Heart right ventricle (tissue), 16 donors: ENCODE measurements at regions not wholly inside any gene's neighbourhood (a gene's known extent, or its start where the extent isn't known, plus 50 kb on each side); places are given as distances from the start of the nearest gene placed in this dataset.

Experiments
- ATAC-seq, 8 donors: fragments of 200-7000 bp; cut with Tn5 transposase; one replicate each; pipeline ENCODE4 v1.9.1; 2020; ENCODE audit warnings: mild to moderate bottlenecking in 8 of 8, moderate library complexity in 8 of 8, moderate number of reproducible peaks in 1 of 8
- DNase-seq, 2 donors: peaks; one replicate each; pipeline ENCODE4 v3.0.0-alpha.2; 2020
- H3K27ac ChIP-seq, 10 donors: fragments of 200-600 bp; sonication (generic) in 2 of 10; one replicate each; pipeline versions ENCODE4 v1.5.0 to v1.8.0; 2020 to 2022; ENCODE audit warnings: mild to moderate bottlenecking in 3 of 10
- H3K27me3 ChIP-seq, 7 donors: fragments of 200-600 bp; one replicate each; pipeline ENCODE4 v1.8.0; 2021 to 2022; ENCODE audit warnings: mild to moderate bottlenecking in 2 of 7
- H3K36me3 ChIP-seq, 9 donors: fragments of 200-600 bp; sonication (generic) in 1 of 9; one replicate each; pipeline versions ENCODE4 v1.5.0 to v1.8.0; 2020 to 2022; ENCODE audit warnings: mild to moderate bottlenecking in 2 of 9
- H3K4me1 ChIP-seq, 9 donors: fragments of 200-600 bp; sonication (generic) in 1 of 9; one replicate each; pipeline versions ENCODE4 v1.5.0 to v1.8.0; 2020 to 2022; ENCODE audit warnings: mild to moderate bottlenecking in 4 of 9
- H3K4me3 ChIP-seq, 10 donors: fragments of 200-600 bp; sonication (generic) in 2 of 10; one replicate each; pipeline versions ENCODE4 v1.5.0 to v1.8.0; 2020 to 2022; ENCODE audit warnings: mild to moderate bottlenecking in 7 of 10, moderate library complexity in 2 of 10
- H3K9me3 ChIP-seq, 11 donors: fragments of 200-600 bp in 10 of 11; sonication (generic) in 2 of 11; one replicate each; pipeline versions ENCODE4 v1.5.0 to v1.8.0; 2013 to 2022; ENCODE audit warnings: mild to moderate bottlenecking in 2 of 11, control low read depth in 1 of 11, moderate library complexity in 1 of 11
- CTCF ChIP-seq, 9 donors: fragments of 200-600 bp; sonication (generic) in 2 of 9; IDR thresholded peaks; one replicate each; pipeline versions ENCODE4 v1.5.0 to v1.8.0; 2021 to 2022; ENCODE audit warnings: antibody characterized with exemption in 9 of 9, mild to moderate bottlenecking in 5 of 9, moderate library complexity in 1 of 9
- WGBS, 2 donors: extraction: QIAGEN DNeasy Blood & Tissue Kit; methylation state at CpG; one replicate each; pipeline ENCODE4 v1.1.7; 2013; ENCODE audit warnings: inconsistent platforms in 1 of 2; 5-methylcytosine and 5-hydroxymethylcytosine counted together
- intact Hi-C, 10 donors: fragments of 100-400 bp; cut with DNase I; formaldehyde crosslinking; loops; one replicate each; pipeline versions ENCODE4 v1.11.1 to v1.14.2; 2022
- donor health status: Arrhythmogenic right ventricular cardiomyopathy.
- donor health status: ischemic (EF 13 %, LVEDD 7.1; RV severe dilation, severe dysfunction).
- donor health status: healthy with polysubstance abuse.
- donor health status: DM: no; HTN: yes; CAD: no.
- donor health status: DM: no; HTN: no; CAD: no.
- donor health status: ischemic (EF 25% LVEDD 6.9; RV normal size, moderate dysfunction).
- donor health status: ischemic (EF 25% LVEDD 5.7; RV mildly dilated, moderate dysfunction).
- donor health status: healthy.
- donor health status: DM: yes; HTN: yes; CAD: no.
- donor health status: Ischemic cardiomyopathy.
- donor health status: ischemic (EF 35%, LVEDD 5.7; RV mildly dilated, moderate dysfunction).
- donor health status: nonischemic (EF 11% LVEDD 7.7; RV severe dilation, severe dysfunction).
- donor health status: DM: yes; HTN: yes; CAD: no.
- donor health status: PGD.
- donor health status: ischemic (EF 29% LVEDD 5.4; RV normal size, mild dysfunction).
- donor health status: nonischemic (EF 23%, LVEDD 6.1; RV moderate dilation, normal function).

- intact Hi-C loops: no loop called here
- no peaks in the 10 kb centered on the region for H3K36me3 ChIP-seq
- WGBS, 2 donors: 60 to 70% methylated on average over 2 of the region's 2 CpGs
Measured at GRCh38 chr9:100729336-100729895, 151.5 kb downstream of the CAVIN4 start.

GRCh38 chr9:100730086-100730485 lies 152.2 kb downstream of the CAVIN4 start:
- DNase-seq: no peak
- H3K9me3 ChIP-seq: no peaks in the 10 kb centered on the region
- H3K4me3 ChIP-seq: no peak overlapping the region
- intact Hi-C loops: no loop called here
- 65 to 77% methylated on average over 2 of the region's 2 CpGs for WGBS, 2 donors
- no peaks in the 10 kb centered on the region for H3K4me1 ChIP-seq
- ATAC-seq: no peak
- no peak overlapping the region for H3K27ac ChIP-seq
- no peaks in the 10 kb centered on the region for H3K27me3 ChIP-seq
- no peaks in the 10 kb centered on the region for H3K36me3 ChIP-seq
- TF ChIP-seq CTCF (IDR thresholded peaks at IDR 0.05): no peak

More at GRCh38 chr9:100729336-100729895, 151.5 kb downstream of the CAVIN4 start:
- Histone ChIP-seq H3K9me3 (no peaks in the 10 kb centered on the region), H3K4me1 (no peaks in the 10 kb centered on the region), H3K4me3 (no peak overlapping the region), H3K27ac (no peak overlapping the region), H3K27me3 (no peaks in the 10 kb centered on the region)
- ATAC-seq: no peak
- no peak for DNase-seq
- TF ChIP-seq CTCF (IDR thresholded peaks at IDR 0.05): no peak

GRCh38 chr9:100731038-100731556 lies 153.2 kb downstream of the CAVIN4 start:
- DNase-seq: no peak
- H3K27me3 ChIP-seq: no peaks in the 10 kb centered on the region
- no peaks in the 10 kb centered on the region for H3K4me1 ChIP-seq
- WGBS, 2 donors: 94 to 97% methylated on average over 18 of the region's 18 CpGs
- H3K4me3 ChIP-seq: no peak overlapping the region
- H3K9me3 ChIP-seq: no peaks in the 10 kb centered on the region
- TF ChIP-seq CTCF (IDR thresholded peaks at IDR 0.05): no peak
- H3K27ac ChIP-seq: no peak overlapping the region
- no peak for ATAC-seq
- intact Hi-C loops: no loop called here
- no peaks in the 10 kb centered on the region for H3K36me3 ChIP-seq

GRCh38 chr9:100731557-100731956 lies 153.7 kb downstream of the CAVIN4 start:
- Histone ChIP-seq H3K4me3 (no peak overlapping the region), H3K4me1 (no peaks in the 10 kb centered on the region), H3K36me3 (no peaks in the 10 kb centered on the region), H3K9me3 (no peaks in the 10 kb centered on the region), H3K27me3 (no peaks in the 10 kb centered on the region), H3K27ac (no peak overlapping the region)
- no peak for TF ChIP-seq CTCF (IDR thresholded peaks at IDR 0.05)
- 93 to 97% methylated on average over 11 of the region's 11 CpGs for WGBS, 2 donors
- intact Hi-C loops: no loop called here
- DNase-seq: no peak
- ATAC-seq: no peak
